ENCODE measurements at regions not wholly inside any gene's neighbourhood (a gene's known extent, or its start where the extent isn't known, plus 50 kb on each side); places are given as distances from the start of the nearest gene placed in this dataset.

- H3K4me2 ChIP-seq (ENCODE audit: low read depth, low read length, poor library complexity, severe bottlenecking), result no peak overlapping the region
- no peaks in the 10 kb centered on the region for H3K4me1 ChIP-seq (ENCODE audit: insufficient read depth, low read length, poor library complexity, severe bottlenecking)
- H2AFZ ChIP-seq (ENCODE audit: low read length), result no peak overlapping the region
- H3F3A ChIP-seq (ENCODE audit: low read depth), result no peaks in the 10 kb centered on the region
- no peak overlapping the region for H3K9ac ChIP-seq (ENCODE audit: low read depth, low read length, poor library complexity, severe bottlenecking)
- H3K9me3 ChIP-seq (ENCODE audit: insufficient read depth, low read depth, low read length), result no peaks in the 10 kb centered on the region; the same call in 1 of the 2 replicates
- no peaks in the 10 kb centered on the region for H3K27me3 ChIP-seq (ENCODE audit: insufficient read depth, low read length, poor library complexity, severe bottlenecking)
- no peak for TF ChIP-seq CTCF (conservative IDR thresholded peaks at IDR 0.05; ENCODE audit: low read length)
- TF ChIP-seq EZH2phosphoT487 (IDR thresholded peaks at IDR 0.05; ENCODE audit: borderline replicate concordance), result no peak
- H3K79me2 ChIP-seq (ENCODE audit: insufficient read depth, low read length), result no peaks in the 10 kb centered on the region
- H4K20me1 ChIP-seq (ENCODE audit: insufficient read depth, low read length, poor library complexity, severe bottlenecking), result no peaks in the 10 kb centered on the region
- H3K4me3 ChIP-seq (ENCODE audit: low read length, poor library complexity, severe bottlenecking), result no peak overlapping the region
- H3K36me3 ChIP-seq (ENCODE audit: insufficient read depth, low read length), result no peaks in the 10 kb centered on the region
- no peaks in the 10 kb centered on the region for H3K9me2 ChIP-seq (replicated peaks; ENCODE audit: low read depth, low read length)
These were observed 232.0 kb downstream of the IPO8 start for GRCh38 chr12:30463636-30464035.

- H3K9me3 ChIP-seq (ENCODE audit: insufficient read depth, low read depth, low read length), result no peaks in the 10 kb centered on the region; the same call in 1 of the 2 replicates
- H3F3A ChIP-seq (ENCODE audit: low read depth), result no peaks in the 10 kb centered on the region
- H2AFZ ChIP-seq (ENCODE audit: low read length), result no peak overlapping the region
- H3K9me2 ChIP-seq (replicated peaks; ENCODE audit: low read depth, low read length), result no peaks in the 10 kb centered on the region
- TF ChIP-seq CTCF (conservative IDR thresholded peaks at IDR 0.05; ENCODE audit: low read length) (no peak), EZH2phosphoT487 (IDR thresholded peaks at IDR 0.05; ENCODE audit: borderline replicate concordance) (no peak)
- H3K27me3 ChIP-seq (ENCODE audit: insufficient read depth, low read length, poor library complexity, severe bottlenecking), result no peaks in the 10 kb centered on the region
- no peak overlapping the region for H3K4me2 ChIP-seq (ENCODE audit: low read depth, low read length, poor library complexity, severe bottlenecking)
- no peak overlapping the region for H3K9ac ChIP-seq (ENCODE audit: low read depth, low read length, poor library complexity, severe bottlenecking)
- H3K79me2 ChIP-seq (ENCODE audit: insufficient read depth, low read length), result no peaks in the 10 kb centered on the region
- H3K36me3 ChIP-seq (ENCODE audit: insufficient read depth, low read length), result no peaks in the 10 kb centered on the region
- H3K4me3 ChIP-seq (ENCODE audit: low read length, poor library complexity, severe bottlenecking), result no peak overlapping the region
- H3K4me1 ChIP-seq (ENCODE audit: insufficient read depth, low read length, poor library complexity, severe bottlenecking), result no peaks in the 10 kb centered on the region
- H4K20me1 ChIP-seq (ENCODE audit: insufficient read depth, low read length, poor library complexity, severe bottlenecking), result no peaks in the 10 kb centered on the region
These were observed 233.4 kb downstream of the IPO8 start for GRCh38 chr12:30462249-30462648.

DNA sequence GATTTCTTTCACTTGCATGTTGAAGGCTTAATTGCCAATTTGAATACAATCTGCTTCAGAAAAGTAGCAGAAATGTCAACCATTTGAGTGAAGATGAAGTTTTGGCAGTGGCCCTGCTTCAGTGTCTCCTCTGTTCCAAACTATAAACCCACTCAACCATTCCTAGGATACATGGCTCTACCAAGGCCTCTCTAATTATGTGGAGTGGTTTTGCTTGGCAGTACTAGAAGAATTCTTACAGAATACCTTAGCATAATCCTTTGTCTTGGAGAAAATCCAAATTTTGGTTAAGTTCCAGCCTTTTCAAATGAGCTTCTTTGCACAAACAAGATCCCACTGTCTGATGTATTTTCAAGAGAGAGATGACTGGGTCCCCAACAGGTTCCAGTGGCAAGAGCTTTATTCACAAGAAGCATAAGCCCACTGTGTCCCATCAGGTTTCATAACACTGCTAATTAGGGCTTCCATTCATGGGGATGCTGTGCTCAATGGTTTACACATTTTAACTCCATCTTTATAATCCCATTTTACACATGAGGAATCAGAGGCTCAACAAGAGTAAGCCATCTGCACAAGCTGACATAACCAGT, 234.5 kb downstream of the IPO8 start:
- no peaks in the 10 kb centered on the region for H3K4me1 ChIP-seq (ENCODE audit: insufficient read depth, low read length, poor library complexity, severe bottlenecking)
- H3K4me3 ChIP-seq (ENCODE audit: low read length, poor library complexity, severe bottlenecking), result no peak overlapping the region
- no peaks in the 10 kb centered on the region for H3K79me2 ChIP-seq (ENCODE audit: insufficient read depth, low read length)
- H3K27me3 ChIP-seq (ENCODE audit: insufficient read depth, low read length, poor library complexity, severe bottlenecking), result no peaks in the 10 kb centered on the region
- H3K9me3 ChIP-seq (ENCODE audit: insufficient read depth, low read depth, low read length), result no peaks in the 10 kb centered on the region
- H3K36me3 ChIP-seq (ENCODE audit: insufficient read depth, low read length), result no peaks in the 10 kb centered on the region
- no peak overlapping the region for H3K4me2 ChIP-seq (ENCODE audit: low read depth, low read length, poor library complexity, severe bottlenecking)
- no peaks in the 10 kb centered on the region for H3K9me2 ChIP-seq (replicated peaks; ENCODE audit: low read depth, low read length)
- H2AFZ ChIP-seq (ENCODE audit: low read length), result no peak overlapping the region
- H3K9ac ChIP-seq (ENCODE audit: low read depth, low read length, poor library complexity, severe bottlenecking), result no peak overlapping the region
- H3F3A ChIP-seq (ENCODE audit: low read depth), result no peaks in the 10 kb centered on the region
- no peaks in the 10 kb centered on the region for H4K20me1 ChIP-seq (ENCODE audit: insufficient read depth, low read length, poor library complexity, severe bottlenecking)
- no peak for TF ChIP-seq CTCF (conservative IDR thresholded peaks at IDR 0.05; ENCODE audit: low read length)

All from Loucy (cell line).